ENCODE measurements at regions not wholly inside any gene's neighbourhood (a gene's known extent, or its start where the extent isn't known, plus 50 kb on each side); places are given as distances from the start of the nearest gene placed in this dataset.

- intact Hi-C loops (cut with DNase I; ENCODE audit: low total_unique reads), result no loop called here
- Histone ChIP-seq H3K36me3 (no peaks in the 10 kb centered on the region), H3K4me1 (no peaks in the 10 kb centered on the region), H3K27me3 (no peaks in the 10 kb centered on the region), H3K27ac (no peak overlapping the region), H3K9me3 (no peaks in the 10 kb centered on the region), H3K4me3 (no peak overlapping the region)
- no peak for TF ChIP-seq CTCF (IDR thresholded peaks at IDR 0.05 in 4 of 5, conservative IDR thresholded peaks at IDR 0.05 in 1 of 5)
- TF ChIP-seq POLR2A (IDR thresholded peaks at IDR 0.05), result no peak
- DNase-seq (no peak), ATAC-seq (no peak)
- in situ Hi-C loops (cut with MboI; ENCODE audit: low sequenced_read_pairs in 4 of 4), result no loop called here
Measured at GRCh38 chr13:78152415-78152814, 233.8 kb upstream of the EDNRB start.

- TF ChIP-seq POLR2A (IDR thresholded peaks at IDR 0.05) (no peak), CTCF (IDR thresholded peaks at IDR 0.05 in 4 of 5, conservative IDR thresholded peaks at IDR 0.05 in 1 of 5) (no peak)
- ATAC-seq, result no peak
- no peak for DNase-seq
- Histone ChIP-seq H3K36me3 (no peaks in the 10 kb centered on the region), H3K27ac (no peak overlapping the region), H3K4me1 (no peaks in the 10 kb centered on the region), H3K9me3 (no peaks in the 10 kb centered on the region), H3K4me3 (no peak overlapping the region), H3K27me3 (no peaks in the 10 kb centered on the region)
- in situ Hi-C loops (cut with MboI; ENCODE audit: low sequenced_read_pairs in 4 of 4) (loop anchor here in 2 of 4 donors (10.0 to 25.0 kb wide), 2 partner anchors 837 to 1389 kb away; no protein-coding TSS in a partner anchor), intact Hi-C loops (cut with DNase I; ENCODE audit: low total_unique reads) (no loop called here)
Measured at GRCh38 chr13:78147905-78148304, 229.3 kb upstream of the EDNRB start.

GRCh38 chr13:78145276-78145675, 226.6 kb upstream of the EDNRB start:
- in situ Hi-C loops (cut with MboI; ENCODE audit: low sequenced_read_pairs in 4 of 4), result loop anchor here in 2 of 4 donors (10.0 to 25.0 kb wide), 2 partner anchors 840 to 1392 kb away; no protein-coding TSS in a partner anchor

GRCh38 chr13:78139765-78140164, 221.1 kb upstream of the EDNRB start:
- Histone ChIP-seq H3K27ac (no peak overlapping the region), H3K27me3 (no peaks in the 10 kb centered on the region), H3K9me3 (no peaks in the 10 kb centered on the region), H3K4me3 (no peak overlapping the region), H3K4me1 (no peaks in the 10 kb centered on the region), H3K36me3 (no peaks in the 10 kb centered on the region)
- in situ Hi-C loops (cut with MboI; ENCODE audit: low sequenced_read_pairs in 4 of 4) (loop anchor here (5.0 to 25.0 kb wide), 3 partner anchors 838 to 1398 kb away; no protein-coding TSS in a partner anchor), intact Hi-C loops (cut with DNase I; ENCODE audit: low total_unique reads) (no loop called here)
- ATAC-seq (no peak), DNase-seq (no peak)
- no peak for TF ChIP-seq POLR2A (IDR thresholded peaks at IDR 0.05)
- TF ChIP-seq CTCF (IDR thresholded peaks at IDR 0.05 in 4 of 5, conservative IDR thresholded peaks at IDR 0.05 in 1 of 5), result no peak

More at GRCh38 chr13:78145276-78145675, 226.6 kb upstream of the EDNRB start:
- no peaks in the 10 kb centered on the region for H3K27me3 ChIP-seq
- DNase-seq (no peak), ATAC-seq (no peak)
- H3K9me3 ChIP-seq, result no peaks in the 10 kb centered on the region
- intact Hi-C loops (cut with DNase I; ENCODE audit: low total_unique reads), result no loop called here
- no peaks in the 10 kb centered on the region for H3K4me1 ChIP-seq
- TF ChIP-seq CTCF (IDR thresholded peaks at IDR 0.05 in 4 of 5, conservative IDR thresholded peaks at IDR 0.05 in 1 of 5) (no peak), POLR2A (IDR thresholded peaks at IDR 0.05) (no peak)
- H3K27ac ChIP-seq, result no peak overlapping the region
- no peak overlapping the region for H3K4me3 ChIP-seq
- no peaks in the 10 kb centered on the region for H3K36me3 ChIP-seq

GRCh38 chr13:78138756-78139155, 220.1 kb upstream of the EDNRB start:
- Histone ChIP-seq H3K27ac (no peak overlapping the region), H3K4me3 (no peak overlapping the region), H3K4me1 (no peaks in the 10 kb centered on the region), H3K27me3 (no peaks in the 10 kb centered on the region), H3K36me3 (no peaks in the 10 kb centered on the region), H3K9me3 (no peaks in the 10 kb centered on the region)
- no peak for TF ChIP-seq CTCF (IDR thresholded peaks at IDR 0.05 in 4 of 5, conservative IDR thresholded peaks at IDR 0.05 in 1 of 5)
- no peak for TF ChIP-seq POLR2A (IDR thresholded peaks at IDR 0.05)
- in situ Hi-C loops (cut with MboI; ENCODE audit: low sequenced_read_pairs in 4 of 4) (loop anchor here in 3 of 4 donors (5.0 to 25.0 kb wide), 3 partner anchors 839 to 1399 kb away; no protein-coding TSS in a partner anchor), intact Hi-C loops (cut with DNase I; ENCODE audit: low total_unique reads) (no loop called here)
- DNase-seq, result no peak
- ATAC-seq, result no peak
